CD8-positive, alpha-beta memory T cell (primary cell): ENCODE measurements at regions not wholly inside any gene's neighbourhood (a gene's known extent, or its start where the extent isn't known, plus 50 kb on each side); places are given as distances from the start of the nearest gene placed in this dataset.
A peak's percentile ranks its signal among the peaks of the same experiment; 100 is the strongest.

Experiments
- CTCF ChIA-PET: fragments of 350-600 bp; sonication (Branson Sonifier 250); formaldehyde crosslinking; loops from one replicate; lab custom pipeline; 2021; ENCODE audit warnings: antibody characterized with exemption; lab: Charles Lee
- POLR2A ChIA-PET: fragments of 350-600 bp; sonication (Branson Sonifier 250); formaldehyde crosslinking; loops from one replicate; lab custom pipeline; 2021; ENCODE audit warnings: antibody characterized with exemption; lab: Charles Lee
- DNase-seq, 5 donors: peaks; one replicate each; pipeline versions ENCODE4 v3.0.0 to v3.0.0-alpha.2; 2020 to 2022; ENCODE audit warnings: mixed read lengths in 1 of 5
- H3K27ac ChIP-seq: one replicate; pipeline ENCODE4 v1.7.0; 2013; ENCODE audit warnings: low read depth, mild to moderate bottlenecking, low read length, moderate library complexity
- H3K27me3 ChIP-seq: 2 replicates; pipeline ENCODE4 v1.7.0; 2013; ENCODE audit warnings: low read length, mild to moderate bottlenecking; ENCODE audit not compliant: insufficient read depth, poor library complexity, severe bottlenecking
- H3K36me3 ChIP-seq: 2 replicates; pipeline ENCODE4 v1.7.0; 2013; ENCODE audit warnings: mild to moderate bottlenecking, low read length, moderate library complexity; ENCODE audit not compliant: insufficient read depth
- H3K4me1 ChIP-seq: 2 replicates; pipeline ENCODE4 v1.7.0; 2013; ENCODE audit warnings: mild to moderate bottlenecking, low read length, moderate library complexity; ENCODE audit not compliant: insufficient read depth
- H3K4me3 ChIP-seq: 2 replicates; pipeline ENCODE4 v1.7.0; 2013; ENCODE audit warnings: mild to moderate bottlenecking, low read length
- H3K9me3 ChIP-seq: 2 replicates; pipeline ENCODE4 v1.7.0; 2013; ENCODE audit warnings: mild to moderate bottlenecking, low read length
- H3K27ac Mint-ChIP-seq, 8 donors: one replicate each; pipeline ENCODE4 v1.8.0; 2020 to 2021; ENCODE audit warnings: mixed read lengths in 8 of 8, mild to moderate bottlenecking in 6 of 8, inconsistent platforms in 3 of 8, moderate library complexity in 3 of 8
- H3K27me3 Mint-ChIP-seq, 2 donors: one replicate each; pipeline ENCODE4 v1.8.0; 2020 to 2021; ENCODE audit warnings: mixed read lengths in 2 of 2, mild to moderate bottlenecking in 1 of 2, moderate library complexity in 1 of 2
- H3K36me3 Mint-ChIP-seq, 3 donors: one replicate each; pipeline ENCODE4 v1.8.0; 2020 to 2021; ENCODE audit warnings: mixed read lengths in 3 of 3, inconsistent platforms in 1 of 3, mild to moderate bottlenecking in 1 of 3
- H3K4me1 Mint-ChIP-seq, 3 donors: one replicate each; pipeline ENCODE4 v1.8.0; 2020 to 2021; ENCODE audit warnings: mixed read lengths in 3 of 3, inconsistent platforms in 1 of 3, mild to moderate bottlenecking in 1 of 3
- H3K4me3 Mint-ChIP-seq, 7 donors: one replicate each; pipeline ENCODE4 v1.8.0; 2020 to 2021; ENCODE audit warnings: mixed read lengths in 7 of 7, mild to moderate bottlenecking in 6 of 7, moderate library complexity in 4 of 7, inconsistent platforms in 2 of 7
- H3K9me3 Mint-ChIP-seq, 5 donors: one replicate each; pipeline ENCODE4 v1.8.0; 2020 to 2022; ENCODE audit warnings: mixed read lengths in 5 of 5, mild to moderate bottlenecking in 3 of 5, moderate library complexity in 2 of 5, inconsistent platforms in 1 of 5

DNA sequence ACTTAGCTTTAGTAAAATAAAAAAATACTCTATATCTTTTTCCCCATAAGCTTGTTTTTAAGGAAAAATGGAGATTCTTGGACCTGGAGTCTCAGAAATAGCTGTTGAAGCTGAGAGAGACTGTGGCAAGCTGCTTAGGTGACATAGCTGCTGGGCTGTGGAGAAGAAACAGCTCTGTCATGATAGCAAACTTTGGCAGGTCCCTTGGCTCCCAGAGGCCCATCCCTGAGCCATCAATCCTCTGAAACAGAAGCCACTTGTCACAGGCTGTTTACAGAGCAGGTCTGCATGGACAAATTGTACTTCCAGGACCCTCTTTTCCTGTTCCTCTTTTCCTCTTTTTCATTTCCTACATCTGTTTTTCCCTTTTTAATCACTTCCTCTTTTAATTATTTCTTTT lies 1370.1 kb upstream of the CRIM1 start:
- Mint-ChIP-seq H3K4me3 (no peak overlapping the region), H3K27me3 (no peaks in the 10 kb centered on the region), H3K27ac (no peak overlapping the region), H3K4me1 (no peaks in the 10 kb centered on the region), H3K9me3 (peaks cover 2 to 16% (median 5%) of the 10 kb centered on the region in 5 donors), H3K36me3 (no peaks in the 10 kb centered on the region)
- H3K4me3 ChIP-seq = no peak overlapping the region
- no peaks in the 10 kb centered on the region for H3K27me3 ChIP-seq
- CTCF ChIA-PET = no interaction called here
- no peaks in the 10 kb centered on the region for H3K9me3 ChIP-seq
- H3K36me3 ChIP-seq = no peaks in the 10 kb centered on the region
- no peak overlapping the region for H3K27ac ChIP-seq
- POLR2A ChIA-PET = no interaction called here
- no peak for DNase-seq
- H3K4me1 ChIP-seq = no peaks in the 10 kb centered on the region

- peaks cover 5 to 22% (median 7%) of the 10 kb centered on the region in 5 donors for H3K9me3 Mint-ChIP-seq
- Histone ChIP-seq H3K9me3 (no peaks in the 10 kb centered on the region), H3K4me3 (no peak overlapping the region), H3K27ac (no peak overlapping the region), H3K4me1 (no peaks in the 10 kb centered on the region), H3K36me3 (no peaks in the 10 kb centered on the region), H3K27me3 (no peaks in the 10 kb centered on the region)
- H3K4me1 Mint-ChIP-seq = no peaks in the 10 kb centered on the region
- H3K4me3 Mint-ChIP-seq = no peak overlapping the region
- ChIA-PET CTCF (no interaction called here), POLR2A (no interaction called here)
- no peaks in the 10 kb centered on the region for H3K36me3 Mint-ChIP-seq
- H3K27ac Mint-ChIP-seq = peak overlapping the region in 1 of 8 donors; percentile 82
- H3K27me3 Mint-ChIP-seq = no peaks in the 10 kb centered on the region
- no peak for DNase-seq
These were observed 1374.9 kb upstream of the CRIM1 start for GRCh38 chr2:34980689-34981088.

DNA sequence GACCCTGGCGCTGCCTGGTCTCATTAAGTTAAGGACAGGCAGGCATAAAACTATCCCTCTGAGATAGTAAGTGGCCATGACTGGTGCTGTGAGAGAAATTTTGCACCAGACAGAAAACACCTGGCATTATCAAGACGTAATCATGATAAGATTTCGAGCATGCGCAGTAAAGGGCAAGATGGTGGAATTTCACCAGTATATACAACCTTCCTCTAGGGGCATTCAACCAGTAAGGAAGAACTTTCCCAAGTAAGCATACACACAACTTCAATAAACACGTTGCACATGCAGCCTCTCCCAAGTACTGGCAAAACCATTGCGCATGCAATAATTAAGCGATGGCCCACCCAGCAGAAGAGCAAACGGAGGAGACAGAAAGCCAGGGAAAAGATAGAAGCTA lies 1376.4 kb upstream of the CRIM1 start:
- no peaks in the 10 kb centered on the region for H3K27me3 Mint-ChIP-seq
- no peak overlapping the region for H3K27ac ChIP-seq
- no peak overlapping the region for H3K27ac Mint-ChIP-seq
- no peaks in the 10 kb centered on the region for H3K4me1 ChIP-seq
- H3K9me3 ChIP-seq = no peaks in the 10 kb centered on the region
- no peaks in the 10 kb centered on the region for H3K36me3 ChIP-seq
- no peaks in the 10 kb centered on the region for H3K36me3 Mint-ChIP-seq
- no peak overlapping the region for H3K4me3 Mint-ChIP-seq
- H3K9me3 Mint-ChIP-seq = peaks cover 2 to 19% (median 9%) of the 10 kb centered on the region in 5 donors
- H3K27me3 ChIP-seq = no peaks in the 10 kb centered on the region
- CTCF ChIA-PET = no interaction called here
- no peak for DNase-seq
- no peak overlapping the region for H3K4me3 ChIP-seq
- POLR2A ChIA-PET = no interaction called here
- H3K4me1 Mint-ChIP-seq = no peaks in the 10 kb centered on the region

DNA sequence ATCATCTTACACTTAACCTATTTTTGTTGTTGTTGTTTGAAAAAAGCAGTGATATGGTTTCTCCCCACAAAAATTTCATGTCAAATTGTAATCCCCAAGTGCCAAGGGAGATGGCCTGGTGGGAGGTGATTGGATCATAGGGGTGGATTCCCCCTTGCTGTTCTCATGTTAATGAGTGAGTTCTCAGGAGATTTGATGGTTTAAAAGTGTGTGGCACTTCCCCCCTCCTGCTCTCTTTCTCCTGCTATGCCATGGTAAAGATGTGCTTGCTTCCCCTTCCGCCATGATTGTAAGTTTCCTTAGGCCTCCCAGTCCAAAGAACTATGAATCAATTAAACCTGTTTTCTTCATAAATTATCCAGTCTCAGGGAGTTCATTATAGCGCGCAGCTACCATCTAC lies 1362.7 kb upstream of the FAM98A start:
- H3K27ac ChIP-seq = no peak overlapping the region

DNA sequence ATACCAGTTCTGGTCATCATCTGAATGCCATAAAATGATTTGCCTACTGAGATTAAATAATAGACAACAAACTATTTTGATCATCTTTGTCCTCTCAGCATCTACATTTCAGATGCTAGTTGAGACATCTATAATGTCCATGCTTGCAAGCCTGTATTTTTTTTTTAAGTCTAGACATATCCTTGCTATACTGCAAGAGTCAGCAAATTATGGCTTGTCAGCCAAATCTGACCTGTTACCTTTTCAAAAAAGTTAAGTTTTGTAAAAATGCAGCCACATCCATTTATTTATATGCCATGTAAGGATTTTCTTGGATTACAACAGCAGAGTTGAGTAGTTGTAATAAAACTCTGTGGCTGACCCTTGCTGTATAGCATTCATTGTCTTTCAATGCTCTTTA lies 1355.7 kb upstream of the FAM98A start:
- no peaks in the 10 kb centered on the region for H3K36me3 ChIP-seq
- ChIA-PET CTCF (no interaction called here), POLR2A (no interaction called here)
- no peak overlapping the region for H3K27ac ChIP-seq
- Mint-ChIP-seq H3K9me3 (peaks cover 0 to 34% (median 3%) of the 10 kb centered on the region in 5 donors), H3K27me3 (no peaks in the 10 kb centered on the region), H3K27ac (no peak overlapping the region), H3K4me3 (no peak overlapping the region), H3K36me3 (no peaks in the 10 kb centered on the region), H3K4me1 (no peaks in the 10 kb centered on the region)
- H3K27me3 ChIP-seq = no peaks in the 10 kb centered on the region
- DNase-seq = no peak
- H3K4me3 ChIP-seq = no peak overlapping the region
- no peaks in the 10 kb centered on the region for H3K9me3 ChIP-seq
- H3K4me1 ChIP-seq = no peaks in the 10 kb centered on the region

More for the DNA sequence above, 1362.7 kb upstream of the FAM98A start:
- ChIA-PET CTCF (no interaction called here), POLR2A (no interaction called here)
- H3K9me3 ChIP-seq = no peaks in the 10 kb centered on the region
- Mint-ChIP-seq H3K4me3 (no peak overlapping the region), H3K4me1 (no peaks in the 10 kb centered on the region), H3K27ac (no peak overlapping the region), H3K9me3 (peaks cover 0 to 16% (median 0%) of the 10 kb centered on the region in 5 donors), H3K36me3 (no peaks in the 10 kb centered on the region), H3K27me3 (no peaks in the 10 kb centered on the region)
- H3K4me1 ChIP-seq = no peaks in the 10 kb centered on the region
- no peak for DNase-seq
- H3K36me3 ChIP-seq = no peaks in the 10 kb centered on the region
- no peaks in the 10 kb centered on the region for H3K27me3 ChIP-seq
- no peak overlapping the region for H3K4me3 ChIP-seq

DNA sequence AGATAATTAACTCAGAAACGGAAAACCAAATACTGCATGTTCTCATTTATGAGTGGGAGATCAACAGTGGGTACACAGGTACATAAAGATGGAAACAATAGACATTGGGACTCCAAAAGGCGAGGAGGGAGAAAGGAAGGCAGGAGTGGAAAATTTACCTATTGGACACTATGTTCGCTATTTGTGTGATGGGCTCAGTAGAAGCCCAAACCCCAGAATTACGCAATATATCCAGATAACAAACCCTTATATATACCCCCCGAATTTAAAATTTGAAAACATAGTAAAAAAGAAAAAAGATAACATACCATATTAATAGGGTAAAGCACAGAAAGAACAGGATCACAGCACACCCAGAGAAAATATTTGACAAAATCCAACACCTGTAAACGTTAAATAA lies 1351.7 kb upstream of the FAM98A start:
- Histone ChIP-seq H3K27ac (no peak overlapping the region), H3K27me3 (no peaks in the 10 kb centered on the region), H3K36me3 (no peaks in the 10 kb centered on the region), H3K4me3 (no peak overlapping the region), H3K4me1 (no peaks in the 10 kb centered on the region), H3K9me3 (no peaks in the 10 kb centered on the region)
- Mint-ChIP-seq H3K4me3 (no peak overlapping the region), H3K27ac (no peak overlapping the region), H3K9me3 (peaks cover 0 to 43% (median 3%) of the 10 kb centered on the region in 5 donors), H3K4me1 (no peaks in the 10 kb centered on the region), H3K27me3 (peaks cover 0 to 1% of the 10 kb centered on the region in 2 donors), H3K36me3 (no peaks in the 10 kb centered on the region)
- CTCF ChIA-PET = no interaction called here
- no peak for DNase-seq
- POLR2A ChIA-PET = no interaction called here

GRCh38 chr2:34949316-34949715 lies 1350.2 kb upstream of the FAM98A start:
- Mint-ChIP-seq H3K27ac (no peak overlapping the region), H3K9me3 (peaks cover 0 to 47% (median 3%) of the 10 kb centered on the region in 5 donors), H3K27me3 (peaks cover 0 to 1% of the 10 kb centered on the region in 2 donors), H3K36me3 (no peaks in the 10 kb centered on the region), H3K4me1 (no peaks in the 10 kb centered on the region), H3K4me3 (no peak overlapping the region)
- Histone ChIP-seq H3K4me3 (no peak overlapping the region), H3K36me3 (no peaks in the 10 kb centered on the region), H3K4me1 (no peaks in the 10 kb centered on the region), H3K9me3 (no peaks in the 10 kb centered on the region), H3K27me3 (no peaks in the 10 kb centered on the region), H3K27ac (no peak overlapping the region)
- no peak for DNase-seq
- POLR2A ChIA-PET = no interaction called here
- CTCF ChIA-PET = no interaction called here

DNA sequence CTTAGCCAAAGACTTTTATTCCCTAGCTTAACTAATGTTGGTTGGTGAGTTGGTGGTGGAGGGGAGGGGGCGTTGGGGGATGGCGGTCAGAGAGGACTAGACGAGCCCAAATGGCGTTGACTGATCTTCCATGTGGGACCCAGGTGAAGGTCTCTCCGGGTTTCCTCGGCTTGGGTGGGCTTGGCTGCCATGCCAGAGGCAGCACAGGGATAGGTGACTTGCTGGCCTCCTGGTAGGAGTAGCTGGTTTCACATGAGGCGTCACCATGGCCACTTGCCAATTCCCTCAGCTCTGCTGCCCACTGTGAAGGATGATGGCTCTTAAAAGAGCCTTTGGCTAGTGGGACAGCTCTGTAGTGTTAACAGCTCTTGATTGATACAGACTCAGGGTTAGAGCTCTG lies 1337.0 kb upstream of the FAM98A start:
- no peak for DNase-seq
- peaks cover 2 to 9% (median 8%) of the 10 kb centered on the region in 5 donors for H3K9me3 Mint-ChIP-seq
- Histone ChIP-seq H3K9me3 (no peaks in the 10 kb centered on the region), H3K4me3 (no peak overlapping the region), H3K4me1 (no peaks in the 10 kb centered on the region), H3K27me3 (no peaks in the 10 kb centered on the region), H3K27ac (no peak overlapping the region), H3K36me3 (no peaks in the 10 kb centered on the region)
- POLR2A ChIA-PET = no interaction called here
- no peaks in the 10 kb centered on the region for H3K27me3 Mint-ChIP-seq
- no peak overlapping the region for H3K27ac Mint-ChIP-seq
- CTCF ChIA-PET = no interaction called here
- no peaks in the 10 kb centered on the region for H3K4me1 Mint-ChIP-seq
- H3K4me3 Mint-ChIP-seq = no peak overlapping the region
- no peaks in the 10 kb centered on the region for H3K36me3 Mint-ChIP-seq

DNA sequence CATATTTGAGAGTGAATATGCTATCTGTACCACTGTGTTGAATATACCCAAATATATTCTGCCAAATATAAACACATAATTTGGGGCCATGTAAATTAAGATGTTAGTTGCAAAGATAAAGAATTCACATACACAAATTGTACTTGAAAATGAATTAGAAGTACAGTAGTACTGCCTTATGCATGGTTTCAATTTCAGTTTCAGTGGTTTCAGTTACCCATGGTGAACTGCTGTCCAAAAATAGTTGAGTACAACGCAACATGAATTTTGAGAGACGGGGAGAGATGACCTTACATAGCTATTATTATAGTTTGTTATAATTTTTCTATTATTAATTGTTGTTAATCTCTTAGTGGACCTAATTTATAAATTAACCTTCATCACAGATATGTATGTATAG lies 1313.0 kb upstream of the FAM98A start:
- Histone ChIP-seq H3K9me3 (no peaks in the 10 kb centered on the region), H3K27ac (no peak overlapping the region), H3K36me3 (no peaks in the 10 kb centered on the region), H3K4me3 (no peak overlapping the region), H3K4me1 (no peaks in the 10 kb centered on the region), H3K27me3 (no peaks in the 10 kb centered on the region)
- ChIA-PET CTCF (no interaction called here), POLR2A (no interaction called here)
- peaks cover 0 to 1% of the 10 kb centered on the region in 2 donors for H3K27me3 Mint-ChIP-seq
- peaks cover 1 to 34% (median 6%) of the 10 kb centered on the region in 5 donors for H3K9me3 Mint-ChIP-seq
- H3K4me3 Mint-ChIP-seq = no peak overlapping the region
- H3K36me3 Mint-ChIP-seq = no peaks in the 10 kb centered on the region
- no peak overlapping the region for H3K27ac Mint-ChIP-seq
- no peak for DNase-seq
- H3K4me1 Mint-ChIP-seq = no peaks in the 10 kb centered on the region
